DND-41 (cell line): ENCODE measurements at regions not wholly inside any gene's neighbourhood (a gene's known extent, or its start where the extent isn't known, plus 50 kb on each side); places are given as distances from the start of the nearest gene placed in this dataset.

Source experiments
- ATAC-seq: fragments of 200-7000 bp; cut with Tn5 transposase; 3 replicates; pipeline ENCODE4 v1.9.1; 2021; ENCODE audit warnings: low read depth; ENCODE audit not compliant: insufficient read depth
- DNase-seq: peaks from one replicate; pipeline ENCODE4 v3.0.0-alpha.2; 2020
- H2AFZ ChIP-seq: 2 replicates; pipeline ENCODE4 v1.6.0; 2012; ENCODE audit warnings: low read depth, low read length
- H3K27ac ChIP-seq: 2 replicates; pipeline ENCODE4 v1.5.1; 2012; ENCODE audit warnings: low read length, inconsistent platforms
- H3K27me3 ChIP-seq: fragments of 200-600 bp; sonication (generic); 2 replicates; pipeline ENCODE4 v1.6.0; 2012; ENCODE audit warnings: low read length, mild to moderate bottlenecking, inconsistent platforms; ENCODE audit not compliant: insufficient read depth, poor library complexity
- H3K36me3 ChIP-seq: 2 replicates; pipeline ENCODE4 v1.5.1; 2012; ENCODE audit warnings: low read length, inconsistent platforms; ENCODE audit not compliant: insufficient read depth
- H3K4me1 ChIP-seq: 2 replicates; pipeline ENCODE4 v1.5.1; 2012; ENCODE audit warnings: mild to moderate bottlenecking, low read length; ENCODE audit not compliant: insufficient read depth
- H3K4me2 ChIP-seq: 2 replicates; pipeline ENCODE4 v1.6.0; 2012; ENCODE audit warnings: mild to moderate bottlenecking, moderate library complexity, low read length, inconsistent platforms; ENCODE audit not compliant: insufficient read depth
- H3K4me3 ChIP-seq, 2 experiments: fragments of 200-600 bp in 1 of 2; shearing (Covaris generic) in 1 of 2; 2 replicates each; pipeline ENCODE4 v1.5.1; 2012 to 2016; ENCODE audit warnings: inconsistent platforms in 2 of 2, low read length in 2 of 2, mild to moderate bottlenecking in 2 of 2, low read depth in 1 of 2, moderate library complexity in 1 of 2
- H3K79me2 ChIP-seq: 2 replicates; pipeline ENCODE4 v1.6.0; 2012; ENCODE audit warnings: low read length, inconsistent platforms; ENCODE audit not compliant: insufficient read depth
- H3K9ac ChIP-seq: 2 replicates; pipeline ENCODE4 v1.6.0; 2012; ENCODE audit warnings: low read depth, mild to moderate bottlenecking, inconsistent platforms, low read length, moderate library complexity
- H3K9me3 ChIP-seq: 2 replicates; pipeline ENCODE4 v1.5.1; 2012; ENCODE audit warnings: low read length, moderate library complexity, mild to moderate bottlenecking, inconsistent platforms; ENCODE audit not compliant: insufficient read depth, severe bottlenecking
- H4K20me1 ChIP-seq: 2 replicates; pipeline ENCODE4 v1.6.0; 2012; ENCODE audit warnings: low read length; ENCODE audit not compliant: insufficient read depth
- CTCF ChIP-seq: IDR thresholded peaks from 2 replicates; pipeline ENCODE4 v1.5.1; 2012; ENCODE audit warnings: borderline replicate concordance, low read length, moderate library complexity, mild to moderate bottlenecking; ENCODE audit not compliant: poor library complexity, severe bottlenecking; ENCODE audit errors: extremely low read depth
- EZH2 ChIP-seq: IDR thresholded peaks from 3 replicates; pipeline ENCODE4 v1.6.1; 2012; ENCODE audit warnings: borderline replicate concordance, low read depth, mild to moderate bottlenecking, moderate library complexity, low read length, inconsistent platforms; ENCODE audit not compliant: severe bottlenecking

- DNase-seq (no peak), ATAC-seq (no peak)
- Histone ChIP-seq H3K27ac (no peak overlapping the region), H3K4me3 (no peak overlapping the region), H3K36me3 (no peaks in the 10 kb centered on the region), H3K27me3 (no peaks in the 10 kb centered on the region), H3K4me2 (no peak overlapping the region), H3K9ac (no peak overlapping the region), H4K20me1 (no peaks in the 10 kb centered on the region; the same call in 1 of the 2 replicates), H2AFZ (no peak overlapping the region), H3K79me2 (no peaks in the 10 kb centered on the region), H3K4me1 (no peaks in the 10 kb centered on the region), H3K9me3 (no peaks in the 10 kb centered on the region)
- TF ChIP-seq EZH2 (no peak), CTCF (no peak)
Observed at GRCh38 chr21:43301409-43302061, 125.4 kb downstream of the SIK1 start.

GRCh38 chr21:43300496-43301408 lies 126.2 kb downstream of the SIK1 start:
- H3K4me3 ChIP-seq: no peak overlapping the region
- H4K20me1 ChIP-seq: no peaks in the 10 kb centered on the region; the same call in 1 of the 2 replicates
- H3K4me1 ChIP-seq: no peaks in the 10 kb centered on the region
- H3K36me3 ChIP-seq: no peaks in the 10 kb centered on the region
- no peak for ATAC-seq
- H3K27ac ChIP-seq: no peak overlapping the region
- no peak overlapping the region for H3K9ac ChIP-seq
- H3K4me2 ChIP-seq: no peak overlapping the region
- H3K9me3 ChIP-seq: no peaks in the 10 kb centered on the region
- TF ChIP-seq EZH2 (no peak), CTCF (no peak)
- H2AFZ ChIP-seq: no peak overlapping the region
- no peak for DNase-seq
- no peaks in the 10 kb centered on the region for H3K27me3 ChIP-seq
- no peaks in the 10 kb centered on the region for H3K79me2 ChIP-seq

- H3K9ac ChIP-seq: no peak overlapping the region
- no peaks in the 10 kb centered on the region for H3K9me3 ChIP-seq
- H3K4me2 ChIP-seq: no peak overlapping the region
- no peaks in the 10 kb centered on the region for H3K36me3 ChIP-seq
- DNase-seq (no peak), ATAC-seq (no peak)
- no peaks in the 10 kb centered on the region for H3K27me3 ChIP-seq
- H3K4me3 ChIP-seq: no peak overlapping the region
- H3K4me1 ChIP-seq: no peaks in the 10 kb centered on the region
- no peaks in the 10 kb centered on the region; the same call in 1 of the 2 replicates for H4K20me1 ChIP-seq
- TF ChIP-seq EZH2 (no peak), CTCF (no peak)
- H2AFZ ChIP-seq: no peak overlapping the region
- H3K27ac ChIP-seq: no peak overlapping the region
- H3K79me2 ChIP-seq: no peaks in the 10 kb centered on the region
Observed at GRCh38 chr21:43299441-43300277, 127.3 kb downstream of the SIK1 start.
